Stimulated activated naive B cell treated with anti-CD40 and anti-IgM and Interleukin-4, amounts not matched to agents 10 μg/mL and 1 μg/mL and 100 μg/mL, for 72 hours (primary cell): ENCODE measurements at regions not wholly inside any gene's neighbourhood (a gene's known extent, or its start where the extent isn't known, plus 50 kb on each side); places are given as distances from the start of the nearest gene placed in this dataset.
"Not testable (repeated sequence)": the region's sequence is repeated elsewhere in the genome, so short reads cannot be mapped to it uniquely, and the experiment has no call there.

Experiments
- ATAC-seq, 2 donors: fragments of 150-1000 bp; cut with Tn5 transposase; replicated peaks; 2 replicates each; pipeline ENCODE4 v1.10.0; 2021; ENCODE audit warnings: moderate library complexity in 1 of 2
- DNase-seq: peaks from one replicate; pipeline ENCODE4 v3.0.0; 2021
- H3K27ac Mint-ChIP-seq: one replicate; pipeline ENCODE4 v1.8.0; 2022; ENCODE audit warnings: mild to moderate bottlenecking, mixed read lengths
- H3K27me3 Mint-ChIP-seq, 2 donors: one replicate each; pipeline ENCODE4 v1.8.0; 2022; ENCODE audit warnings: mixed read lengths in 2 of 2
- H3K36me3 Mint-ChIP-seq, 2 donors: one replicate each; pipeline ENCODE4 v1.8.0; 2022; ENCODE audit warnings: mixed read lengths in 2 of 2, mild to moderate bottlenecking in 1 of 2
- H3K4me1 Mint-ChIP-seq, 2 donors: one replicate each; pipeline ENCODE4 v1.8.0; 2022; ENCODE audit warnings: mixed read lengths in 2 of 2, mild to moderate bottlenecking in 1 of 2
- H3K4me3 Mint-ChIP-seq, 2 donors: one replicate each; pipeline ENCODE4 v1.8.0; 2022; ENCODE audit warnings: mild to moderate bottlenecking in 2 of 2, mixed read lengths in 2 of 2, moderate library complexity in 1 of 2
- H3K9me3 Mint-ChIP-seq, 2 donors: one replicate each; pipeline ENCODE4 v1.8.0; 2022; ENCODE audit warnings: mixed read lengths in 2 of 2, mild to moderate bottlenecking in 1 of 2

GRCh38 chr16:16960785-16961184 is 510.0 kb downstream of the XYLT1 start:
- no peak overlapping the region for H3K4me3 Mint-ChIP-seq
- no peak overlapping the region for H3K27ac Mint-ChIP-seq
- H3K4me1 Mint-ChIP-seq = peaks cover 0 to 4% of the 10 kb centered on the region in 2 donors
- peaks cover 19 to 22% of the 10 kb centered on the region in 2 donors for H3K27me3 Mint-ChIP-seq
- no peak for DNase-seq
- H3K36me3 Mint-ChIP-seq = peaks cover 0 to 1% of the 10 kb centered on the region in 2 donors
- ATAC-seq = no peak
- H3K9me3 Mint-ChIP-seq = peaks cover 3 to 7% of the 10 kb centered on the region in 2 donors

GRCh38 chr16:16966439-16966838 is 504.3 kb downstream of the XYLT1 start:
- Mint-ChIP-seq H3K4me3 (no peak overlapping the region), H3K4me1 (no peaks in the 10 kb centered on the region), H3K9me3 (peaks cover 6 to 7% of the 10 kb centered on the region in 2 donors), H3K27ac (no peak overlapping the region), H3K27me3 (peaks cover 17 to 33% of the 10 kb centered on the region in 2 donors), H3K36me3 (peaks cover 0 to 1% of the 10 kb centered on the region in 2 donors)
- DNase-seq (no peak), ATAC-seq (no peak)

DNA sequence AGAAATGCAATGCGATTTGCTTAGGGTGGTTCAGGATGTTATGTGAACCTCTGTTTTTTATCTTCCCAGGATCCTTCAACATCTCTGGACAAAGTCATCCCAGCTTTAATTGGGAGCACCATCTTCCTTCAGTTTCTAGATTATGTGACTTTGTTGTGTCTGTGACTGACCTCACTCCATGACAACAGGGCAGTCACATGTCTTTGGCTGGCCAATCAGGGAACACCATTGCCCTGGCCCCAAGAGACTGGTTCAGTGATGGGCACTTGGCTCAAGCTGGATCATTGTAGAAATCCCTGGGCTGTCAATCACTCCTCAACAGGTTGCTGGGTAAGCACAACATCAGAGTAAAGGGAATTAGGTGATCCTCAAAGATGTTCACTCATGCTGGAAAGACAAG is 499.7 kb downstream of the XYLT1 start:
- Mint-ChIP-seq H3K9me3 (peaks cover 0 to 3% of the 10 kb centered on the region in 2 donors), H3K4me3 (no peak overlapping the region), H3K36me3 (no peaks in the 10 kb centered on the region), H3K27ac (no peak overlapping the region), H3K4me1 (no peaks in the 10 kb centered on the region), H3K27me3 (peaks cover 9 to 26% of the 10 kb centered on the region in 2 donors)
- DNase-seq = no peak
- ATAC-seq = no peak

DNA sequence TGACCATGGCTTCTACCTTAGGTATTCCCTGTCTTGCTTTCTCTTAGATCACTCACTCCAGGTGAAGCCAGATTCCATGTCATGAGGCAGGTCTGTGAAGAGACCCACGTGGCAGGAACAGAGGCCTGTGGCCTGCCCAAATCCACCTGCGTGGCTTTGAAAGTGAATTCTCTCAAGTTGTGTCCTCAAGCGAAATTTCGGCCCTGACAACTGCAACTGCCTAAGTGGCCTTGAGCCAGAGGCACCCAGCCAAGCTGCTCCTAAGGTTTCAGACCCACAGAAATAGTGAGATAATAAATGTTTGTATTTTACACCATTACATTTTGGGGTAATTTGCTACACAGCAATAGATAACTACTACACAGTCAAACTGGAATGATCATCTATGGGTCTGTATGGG is 497.9 kb downstream of the XYLT1 start:
- no peak for DNase-seq
- Mint-ChIP-seq H3K36me3 (no peaks in the 10 kb centered on the region), H3K4me1 (no peaks in the 10 kb centered on the region), H3K9me3 (peaks cover 0 to 3% of the 10 kb centered on the region in 2 donors), H3K27me3 (peaks cover 9 to 14% of the 10 kb centered on the region in 2 donors), H3K4me3 (no peak overlapping the region), H3K27ac (no peak overlapping the region)
- no peak for ATAC-seq

- Mint-ChIP-seq H3K27me3 (peaks cover 9 to 11% of the 10 kb centered on the region in 2 donors), H3K4me1 (no peaks in the 10 kb centered on the region), H3K9me3 (peaks cover 0 to 3% of the 10 kb centered on the region in 2 donors), H3K36me3 (no peaks in the 10 kb centered on the region), H3K4me3 (no peak overlapping the region), H3K27ac (no peak overlapping the region)
- ATAC-seq (no peak), DNase-seq (no peak)
Observed at GRCh38 chr16:16973707-16974591, 496.8 kb downstream of the XYLT1 start.

GRCh38 chr16:16982614-16983013 is 488.1 kb downstream of the XYLT1 start:
- H3K9me3 Mint-ChIP-seq = peaks cover 0 to 3% of the 10 kb centered on the region in 2 donors
- H3K27me3 Mint-ChIP-seq = no peaks in the 10 kb centered on the region
- ATAC-seq (no peak), DNase-seq (no peak)
- no peak overlapping the region for H3K27ac Mint-ChIP-seq
- no peak overlapping the region for H3K4me3 Mint-ChIP-seq
- no peaks in the 10 kb centered on the region for H3K36me3 Mint-ChIP-seq
- H3K4me1 Mint-ChIP-seq = peaks cover 5 to 8% of the 10 kb centered on the region in 2 donors

GRCh38 chr16:16983582-16983981 is 487.2 kb downstream of the XYLT1 start:
- DNase-seq = no peak
- Mint-ChIP-seq H3K4me3 (no peak overlapping the region), H3K36me3 (no peaks in the 10 kb centered on the region), H3K9me3 (peaks cover 0 to 3% of the 10 kb centered on the region in 2 donors), H3K27ac (no peak overlapping the region), H3K27me3 (no peaks in the 10 kb centered on the region), H3K4me1 (peaks cover 8 to 12% of the 10 kb centered on the region in 2 donors)
- ATAC-seq = no peak

DNA sequence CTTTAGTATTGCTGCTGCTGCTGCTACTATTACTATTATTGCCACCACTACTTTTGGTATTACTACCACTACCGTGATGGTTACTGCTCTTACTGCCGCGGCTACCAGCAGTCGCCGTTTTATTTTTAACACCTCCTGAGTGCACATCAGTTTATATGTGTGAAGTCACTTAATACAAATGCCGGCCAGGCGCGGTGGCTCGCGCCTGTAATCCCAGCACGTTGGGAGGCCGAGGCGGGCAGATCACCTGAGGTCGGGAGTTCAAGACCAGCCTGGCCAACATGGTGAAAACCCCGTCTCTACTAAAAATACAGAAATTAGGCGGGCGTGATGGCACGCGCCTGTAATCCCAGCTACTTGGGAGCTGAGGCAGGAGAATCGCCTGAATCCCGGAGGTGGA is 486.7 kb downstream of the XYLT1 start:
- not testable (repeated sequence) for H3K4me3 Mint-ChIP-seq, H3K27ac Mint-ChIP-seq, H3K9me3 Mint-ChIP-seq, H3K27me3 Mint-ChIP-seq, ATAC-seq, DNase-seq, H3K36me3 Mint-ChIP-seq
- peaks cover 12 to 17% of the 10 kb centered on the region in 2 donors for H3K4me1 Mint-ChIP-seq

GRCh38 chr16:16985707-16986106 is 485.1 kb downstream of the XYLT1 start:
- no peaks in the 10 kb centered on the region for H3K27me3 Mint-ChIP-seq
- peaks cover 14 to 22% of the 10 kb centered on the region in 2 donors for H3K4me1 Mint-ChIP-seq
- H3K9me3 Mint-ChIP-seq = peaks cover 0 to 3% of the 10 kb centered on the region in 2 donors
- no peak overlapping the region for H3K27ac Mint-ChIP-seq
- H3K4me3 Mint-ChIP-seq = no peak overlapping the region
- no peaks in the 10 kb centered on the region for H3K36me3 Mint-ChIP-seq
- ATAC-seq = no peak
- no peak for DNase-seq

DNA sequence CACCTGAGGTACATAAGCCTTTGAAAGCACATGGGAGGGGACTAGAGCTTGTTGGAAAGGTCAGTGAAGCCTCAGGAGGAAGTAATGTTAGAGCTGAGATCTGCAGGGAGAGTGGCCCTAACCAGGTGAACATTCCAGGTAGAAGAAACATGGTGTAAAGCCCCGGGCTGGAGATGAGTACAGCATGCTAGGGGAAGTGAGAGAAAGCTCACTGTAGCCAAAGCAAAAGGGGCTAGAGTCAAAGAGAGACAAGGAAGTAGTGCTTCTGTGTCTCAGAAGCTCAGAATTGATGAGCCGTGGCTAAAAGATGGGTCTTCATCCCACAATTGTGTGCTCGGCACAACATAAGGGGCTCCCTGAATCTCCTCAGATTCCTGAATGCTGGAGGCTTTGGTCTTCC is 481.8 kb downstream of the XYLT1 start:
- Mint-ChIP-seq H3K9me3 (peaks cover 0 to 3% of the 10 kb centered on the region in 2 donors), H3K27ac (peak overlapping the region; percentile 6), H3K27me3 (no peaks in the 10 kb centered on the region), H3K4me1 (peaks cover 24 to 37% of the 10 kb centered on the region in 2 donors), H3K4me3 (no peak overlapping the region), H3K36me3 (no peaks in the 10 kb centered on the region)
- ATAC-seq (peak; percentile 90 to 96), DNase-seq (peak; percentile 23)

DNA sequence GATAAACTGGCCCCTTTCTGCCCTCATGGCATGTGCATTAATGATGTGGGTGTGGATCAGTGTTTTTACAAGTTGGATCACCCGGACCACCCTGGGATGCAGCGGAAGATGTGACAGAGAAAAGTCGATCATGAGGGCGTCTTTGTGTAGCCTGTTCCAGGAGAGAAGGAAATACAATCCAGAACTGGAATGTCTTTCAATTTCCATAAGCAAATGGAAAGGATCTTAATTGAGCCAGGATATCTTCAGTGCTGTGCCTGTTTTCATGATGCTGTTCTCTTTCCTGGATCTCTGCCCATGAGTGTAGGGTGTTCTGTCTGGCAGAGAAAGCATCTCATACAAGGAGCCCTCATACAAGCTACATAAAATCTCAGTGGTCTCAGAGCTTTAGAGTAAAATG is 481.4 kb downstream of the XYLT1 start:
- Mint-ChIP-seq H3K27me3 (no peaks in the 10 kb centered on the region), H3K4me3 (no peak overlapping the region), H3K4me1 (peaks cover 26 to 40% of the 10 kb centered on the region in 2 donors), H3K9me3 (peaks cover 0 to 3% of the 10 kb centered on the region in 2 donors), H3K27ac (peak overlapping the region; percentile 6), H3K36me3 (no peaks in the 10 kb centered on the region)
- DNase-seq (no peak), ATAC-seq (no peak)

GRCh38 chr16:16991711-16992110 is 479.0 kb downstream of the XYLT1 start:
- Mint-ChIP-seq H3K4me1 (peaks cover 26 to 38% of the 10 kb centered on the region in 2 donors), H3K4me3 (no peak overlapping the region), H3K36me3 (no peaks in the 10 kb centered on the region), H3K27ac (no peak overlapping the region), H3K27me3 (peaks cover 0 to 5% of the 10 kb centered on the region in 2 donors), H3K9me3 (no peaks in the 10 kb centered on the region)
- ATAC-seq = no peak
- no peak for DNase-seq

DNA sequence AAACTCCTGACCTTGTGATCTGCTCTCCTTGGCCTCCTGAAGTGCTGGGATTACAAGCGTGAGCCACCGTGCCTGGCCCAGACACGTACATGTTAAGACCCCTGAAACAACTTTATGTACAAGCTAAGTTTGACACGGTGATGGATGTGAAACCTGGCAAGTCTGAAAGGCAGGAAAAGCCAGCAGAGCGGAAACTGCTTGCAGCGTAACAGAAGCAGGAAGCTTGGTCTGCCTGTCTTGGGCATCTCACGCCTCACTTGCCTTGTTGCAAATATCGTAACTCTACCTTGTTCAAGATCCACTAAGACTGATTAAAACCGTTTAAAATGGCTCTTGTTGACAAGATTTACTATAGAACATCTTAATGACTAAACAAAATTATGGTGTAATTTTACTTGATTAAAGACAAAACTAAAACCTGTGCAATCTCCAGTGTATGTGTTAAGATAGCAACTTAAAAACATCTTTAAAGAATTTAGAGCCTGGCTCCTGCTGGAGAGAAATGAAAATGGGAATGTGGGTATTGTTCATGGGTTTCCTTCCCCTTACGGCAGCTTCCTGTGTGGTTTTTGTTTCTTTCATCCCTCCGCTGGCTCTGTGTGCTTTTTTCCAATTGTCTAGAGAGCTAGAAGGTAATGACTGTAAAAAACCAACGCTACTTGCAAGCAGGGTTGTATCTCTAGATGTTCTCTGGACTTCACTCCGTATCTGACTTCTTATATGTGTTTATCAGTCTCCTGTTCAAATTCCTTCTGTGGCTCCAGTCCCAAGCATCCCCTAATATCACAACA is 477.6 kb downstream of the XYLT1 start:
- Mint-ChIP-seq H3K4me1 (peaks cover 28 to 38% of the 10 kb centered on the region in 2 donors), H3K27ac (no peak overlapping the region), H3K36me3 (no peaks in the 10 kb centered on the region), H3K27me3 (peaks cover 4 to 5% of the 10 kb centered on the region in 2 donors), H3K4me3 (peak overlapping the region in 1 of 2 donors; percentile 23), H3K9me3 (no peaks in the 10 kb centered on the region)
- DNase-seq (peak; percentile 15), ATAC-seq (peak; percentile 33 to 38)

GRCh38 chr16:16994831-16995230 is 475.9 kb downstream of the XYLT1 start:
- peak overlapping the region; percentile 56 for H3K27ac Mint-ChIP-seq
- H3K4me3 Mint-ChIP-seq = no peak overlapping the region
- DNase-seq (no peak), ATAC-seq (no peak)
- H3K9me3 Mint-ChIP-seq = no peaks in the 10 kb centered on the region
- H3K27me3 Mint-ChIP-seq = peaks cover 4 to 5% of the 10 kb centered on the region in 2 donors
- H3K36me3 Mint-ChIP-seq = no peaks in the 10 kb centered on the region
- H3K4me1 Mint-ChIP-seq = peaks cover 18 to 24% of the 10 kb centered on the region in 2 donors
